HEK293T (cell line): ENCODE measurements at regions not wholly inside any gene's neighbourhood (a gene's known extent, or its start where the extent isn't known, plus 50 kb on each side); places are given as distances from the start of the nearest gene placed in this dataset.

Experiments
- ARNT ChIP-seq: fragments of 450-650 bp; IDR thresholded peaks from 2 replicates; pipeline ENCODE4 v1.6.1; 2017; ENCODE audit warnings: mild to moderate bottlenecking
- BHLHE40 ChIP-seq: fragments of 450-650 bp; IDR thresholded peaks from 2 replicates; pipeline ENCODE4 v1.6.1; 2016; ENCODE audit warnings: mild to moderate bottlenecking, moderate library complexity, borderline replicate concordance
- CTBP1 ChIP-seq: fragments of 450-650 bp; IDR thresholded peaks from 2 replicates; pipeline ENCODE4 v1.6.1; 2016; ENCODE audit warnings: borderline replicate concordance
- FOXK2 ChIP-seq: fragments of 450-650 bp; IDR thresholded peaks from 2 replicates; pipeline ENCODE4 v1.6.1; 2016; ENCODE audit warnings: mild to moderate bottlenecking
- FOXM1 ChIP-seq: fragments of 450-650 bp; IDR thresholded peaks from 2 replicates; pipeline ENCODE4 v1.6.1; 2017; ENCODE audit warnings: mild to moderate bottlenecking, borderline replicate concordance
- LEF1 ChIP-seq: fragments of 450-650 bp; IDR thresholded peaks from 2 replicates; pipeline ENCODE4 v1.6.1; 2017; ENCODE audit warnings: mild to moderate bottlenecking, borderline replicate concordance
- NFRKB ChIP-seq: fragments of 450-650 bp; IDR thresholded peaks from 2 replicates; pipeline ENCODE4 v1.6.1; 2016; ENCODE audit warnings: mild to moderate bottlenecking, moderate library complexity
- SP1 ChIP-seq: fragments of 450-650 bp; IDR thresholded peaks from 2 replicates; pipeline ENCODE4 v1.6.1; 2017
- SUZ12 ChIP-seq: fragments of 450-650 bp; IDR thresholded peaks from 2 replicates; pipeline ENCODE4 v1.6.1; 2016; ENCODE audit warnings: mild to moderate bottlenecking
- TARDBP ChIP-seq: fragments of 450-650 bp; IDR thresholded peaks from 2 replicates; pipeline ENCODE4 v1.6.1; 2016
- ZNF384 ChIP-seq: fragments of 450-650 bp; IDR thresholded peaks from 2 replicates; pipeline ENCODE4 v1.6.1; 2016
- TF ChIP-seq, protein P1 (sequence below): fragments of 450-650 bp; IDR thresholded peaks from 2 replicates; pipeline ENCODE4 v1.6.1; 2016

DNA sequence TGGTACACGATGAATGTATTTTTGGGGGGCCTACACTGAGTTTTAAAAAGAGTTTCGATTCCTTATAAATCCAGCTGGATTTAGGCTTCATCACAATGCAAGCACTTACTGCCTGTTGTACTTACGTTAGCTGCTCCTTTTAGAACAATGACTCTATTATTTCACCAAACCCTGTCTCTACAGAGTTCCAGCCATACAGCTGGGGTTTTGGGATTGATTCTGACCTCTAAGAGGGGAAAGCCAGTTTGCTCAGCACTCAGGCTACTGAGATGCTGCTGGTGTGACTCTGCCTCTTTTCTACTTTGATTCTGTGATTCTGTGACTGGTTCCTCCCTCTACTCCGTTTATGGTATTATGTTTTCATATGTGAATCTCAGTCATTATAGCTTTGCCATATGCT lies 329.7 kb downstream of the ABCC12 start:
- TF ChIP-seq LEF1 (no peak), ZNF384 (no peak), TARDBP (no peak), ARNT (no peak), SP1 (no peak), CTBP1 (no peak), FOXK2 (no peak), BHLHE40 (no peak), NFRKB (no peak), FOXM1 (no peak), SUZ12 (no peak)
- TF ChIP-seq, protein P1, sequence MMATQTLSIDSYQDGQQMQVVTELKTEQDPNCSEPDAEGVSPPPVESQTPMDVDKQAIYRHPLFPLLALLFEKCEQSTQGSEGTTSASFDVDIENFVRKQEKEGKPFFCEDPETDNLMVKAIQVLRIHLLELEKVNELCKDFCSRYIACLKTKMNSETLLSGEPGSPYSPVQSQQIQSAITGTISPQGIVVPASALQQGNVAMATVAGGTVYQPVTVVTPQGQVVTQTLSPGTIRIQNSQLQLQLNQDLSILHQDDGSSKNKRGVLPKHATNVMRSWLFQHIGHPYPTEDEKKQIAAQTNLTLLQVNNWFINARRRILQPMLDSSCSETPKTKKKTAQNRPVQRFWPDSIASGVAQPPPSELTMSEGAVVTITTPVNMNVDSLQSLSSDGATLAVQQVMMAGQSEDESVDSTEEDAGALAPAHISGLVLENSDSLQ, result no peak
